ENCODE measurements at regions not wholly inside any gene's neighbourhood (a gene's known extent, or its start where the extent isn't known, plus 50 kb on each side); places are given as distances from the start of the nearest gene placed in this dataset.

DNA sequence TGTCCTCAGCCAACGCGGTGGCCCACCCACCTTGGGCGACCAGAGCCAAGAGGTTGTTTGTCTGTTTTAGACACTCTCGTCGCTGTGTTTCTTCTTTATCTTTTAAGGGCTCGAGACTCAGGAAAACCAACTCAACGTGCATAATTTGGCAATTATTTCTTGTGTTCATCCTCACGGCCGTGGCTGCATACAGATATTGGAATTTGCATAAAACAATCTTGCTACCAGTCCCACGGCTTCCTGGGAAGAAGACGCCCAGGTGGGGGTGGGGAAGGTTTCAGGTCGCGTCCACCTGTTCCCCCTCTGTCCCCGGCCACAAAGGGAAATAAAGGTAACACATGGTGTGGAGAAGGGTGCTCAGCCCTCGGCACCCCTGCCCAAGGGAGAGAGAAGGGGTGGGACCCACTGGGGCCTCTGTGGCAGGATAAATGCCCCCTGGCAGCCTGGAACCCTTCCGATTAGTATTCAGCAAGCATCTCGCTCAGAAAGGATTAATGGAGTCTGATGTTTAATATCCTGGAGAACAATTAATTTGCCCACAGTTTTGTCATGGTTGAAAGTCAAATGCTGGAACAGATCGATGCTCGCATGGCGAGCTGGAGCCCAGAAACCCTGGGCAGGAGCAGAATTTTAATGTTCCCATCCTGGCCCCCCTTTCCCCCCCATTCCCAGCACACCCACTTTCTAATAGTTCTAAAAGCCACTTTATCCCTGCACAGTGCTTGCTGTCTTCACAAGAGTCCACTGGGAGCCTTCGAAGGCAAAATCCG is 359.7 kb downstream of the MN1 start:
- Histone ChIP-seq H4K20me1 (ENCODE audit: control insufficient read depth, insufficient read depth, low read length, poor library complexity, severe bottlenecking) (no peaks in the 10 kb centered on the region), H3K9ac (ENCODE audit: low read length) (no peak overlapping the region), H3K27me3 (replicated peaks in 1 of 4; ENCODE audit: control extremely low read depth in 1 of 4, control insufficient read depth in 3 of 4, insufficient read depth in 4 of 4, low read length in 3 of 4) (peaks cover 0 to 5% (median 0%) of the 10 kb centered on the region in 4 experiments), H3K4me3 (ENCODE audit: control extremely low read depth in 1 of 5, extremely low read depth in 1 of 5, insufficient read depth in 1 of 5, low read depth in 2 of 5, low read length in 4 of 5) (no peak overlapping the region), H3K4me1 (ENCODE audit: control insufficient read depth in 2 of 2, insufficient read depth in 2 of 2, low read length in 2 of 2) (no peaks in the 10 kb centered on the region), H3K79me2 (ENCODE audit: control insufficient read depth, insufficient read depth, low read length) (no peaks in the 10 kb centered on the region), H3K4me2 (replicated peaks; ENCODE audit: low read depth, low read length, poor library complexity, severe bottlenecking) (no peak overlapping the region), H3K9me3 (ENCODE audit: control extremely low read depth in 1 of 3, control insufficient read depth in 2 of 3, insufficient read depth in 1 of 3, low read length in 2 of 3) (peaks cover 0 to 5% (median 0%) of the 10 kb centered on the region in 3 donors), H3K36me3 (replicated peaks in 1 of 2; ENCODE audit: control extremely low read depth in 1 of 2, control insufficient read depth in 1 of 2, extremely low read depth in 1 of 2, insufficient read depth in 2 of 2, low read length in 1 of 2) (no peaks in the 10 kb centered on the region), H2AFZ (ENCODE audit: insufficient read depth, low read depth, low read length, poor library complexity, severe bottlenecking) (no peak overlapping the region), H3K27ac (ENCODE audit: low read length in 2 of 2) (no peak overlapping the region)
- ATAC-seq (ENCODE audit: low read depth) (no peak), DNase-seq (no peak)
- Mint-ChIP-seq H3K4me1 (no peaks in the 10 kb centered on the region), H3K27me3 (peaks cover 3% of the 10 kb centered on the region), H3K27ac (no peak overlapping the region), H3K9me3 (ENCODE audit: insufficient read depth) (no peaks in the 10 kb centered on the region), H3K4me3 (no peak overlapping the region)
- TF ChIP-seq, protein P1, sequence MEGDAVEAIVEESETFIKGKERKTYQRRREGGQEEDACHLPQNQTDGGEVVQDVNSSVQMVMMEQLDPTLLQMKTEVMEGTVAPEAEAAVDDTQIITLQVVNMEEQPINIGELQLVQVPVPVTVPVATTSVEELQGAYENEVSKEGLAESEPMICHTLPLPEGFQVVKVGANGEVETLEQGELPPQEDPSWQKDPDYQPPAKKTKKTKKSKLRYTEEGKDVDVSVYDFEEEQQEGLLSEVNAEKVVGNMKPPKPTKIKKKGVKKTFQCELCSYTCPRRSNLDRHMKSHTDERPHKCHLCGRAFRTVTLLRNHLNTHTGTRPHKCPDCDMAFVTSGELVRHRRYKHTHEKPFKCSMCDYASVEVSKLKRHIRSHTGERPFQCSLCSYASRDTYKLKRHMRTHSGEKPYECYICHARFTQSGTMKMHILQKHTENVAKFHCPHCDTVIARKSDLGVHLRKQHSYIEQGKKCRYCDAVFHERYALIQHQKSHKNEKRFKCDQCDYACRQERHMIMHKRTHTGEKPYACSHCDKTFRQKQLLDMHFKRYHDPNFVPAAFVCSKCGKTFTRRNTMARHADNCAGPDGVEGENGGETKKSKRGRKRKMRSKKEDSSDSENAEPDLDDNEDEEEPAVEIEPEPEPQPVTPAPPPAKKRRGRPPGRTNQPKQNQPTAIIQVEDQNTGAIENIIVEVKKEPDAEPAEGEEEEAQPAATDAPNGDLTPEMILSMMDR (IDR thresholded peaks at IDR 0.05): no peak
- no peak for TF ChIP-seq EZH2 (IDR thresholded peaks at IDR 0.05; ENCODE audit: borderline replicate concordance, insufficient read depth, low read depth, low read length, poor library complexity, severe bottlenecking)
- intact Hi-C loops (cut with micrococcal nuclease): no loop called here
- ChIA-PET POLR2A (no interaction called here), CTCF (no interaction called here)
- 93% methylated on average over 16 of the region's 22 CpGs for WGBS (ENCODE audit: insufficient coverage)

DNA sequence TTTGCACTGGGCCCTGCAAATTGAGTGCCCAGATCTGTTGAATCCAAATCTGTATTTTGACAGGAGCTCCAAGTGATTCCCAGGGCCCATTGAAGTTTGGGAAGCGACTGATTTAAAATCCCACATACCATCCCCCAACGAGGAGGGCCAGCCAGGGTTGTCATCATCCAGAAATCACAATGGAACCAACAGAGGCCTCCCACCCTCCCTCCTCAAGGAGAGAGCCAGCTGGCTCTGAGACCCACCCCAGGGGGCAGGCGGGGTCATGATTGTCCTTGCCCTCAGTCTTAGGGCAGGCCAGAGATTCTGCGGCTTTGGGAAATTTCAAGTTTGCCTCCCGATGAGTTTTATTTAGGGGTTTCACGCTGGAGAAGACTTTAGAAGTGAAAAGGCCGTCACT is 358.2 kb downstream of the MN1 start:
- Histone ChIP-seq H3K4me3 (ENCODE audit: control extremely low read depth in 1 of 5, extremely low read depth in 1 of 5, insufficient read depth in 1 of 5, low read depth in 2 of 5, low read length in 4 of 5) (no peak overlapping the region), H3K79me2 (ENCODE audit: control insufficient read depth, insufficient read depth, low read length) (no peaks in the 10 kb centered on the region), H3K27me3 (replicated peaks in 1 of 4; ENCODE audit: control extremely low read depth in 1 of 4, control insufficient read depth in 3 of 4, insufficient read depth in 4 of 4, low read length in 3 of 4) (peaks cover 0 to 5% (median 0%) of the 10 kb centered on the region in 4 experiments), H3K4me2 (replicated peaks; ENCODE audit: low read depth, low read length, poor library complexity, severe bottlenecking) (no peak overlapping the region), H4K20me1 (ENCODE audit: control insufficient read depth, insufficient read depth, low read length, poor library complexity, severe bottlenecking) (no peaks in the 10 kb centered on the region), H3K9me3 (ENCODE audit: control extremely low read depth in 1 of 3, control insufficient read depth in 2 of 3, insufficient read depth in 1 of 3, low read length in 2 of 3) (no peaks in the 10 kb centered on the region), H3K9ac (ENCODE audit: low read length) (no peak overlapping the region), H3K36me3 (replicated peaks in 1 of 2; ENCODE audit: control extremely low read depth in 1 of 2, control insufficient read depth in 1 of 2, extremely low read depth in 1 of 2, insufficient read depth in 2 of 2, low read length in 1 of 2) (no peaks in the 10 kb centered on the region), H3K27ac (ENCODE audit: low read length in 2 of 2) (no peak overlapping the region), H2AFZ (ENCODE audit: insufficient read depth, low read depth, low read length, poor library complexity, severe bottlenecking) (no peak overlapping the region), H3K4me1 (ENCODE audit: control insufficient read depth in 2 of 2, insufficient read depth in 2 of 2, low read length in 2 of 2) (no peaks in the 10 kb centered on the region)
- ChIA-PET CTCF (no interaction called here), POLR2A (no interaction called here)
- intact Hi-C loops (cut with micrococcal nuclease): no loop called here
- Mint-ChIP-seq H3K27ac (no peak overlapping the region), H3K9me3 (ENCODE audit: insufficient read depth) (no peaks in the 10 kb centered on the region), H3K4me3 (no peak overlapping the region), H3K27me3 (peaks cover 3% of the 10 kb centered on the region), H3K4me1 (no peaks in the 10 kb centered on the region)
- DNase-seq: no peak
- WGBS (ENCODE audit: insufficient coverage): 90% methylated on average over 7 of the region's 7 CpGs
- ATAC-seq (ENCODE audit: low read depth): no peak
- TF ChIP-seq, protein P1 (IDR thresholded peaks at IDR 0.05): no peak
- TF ChIP-seq EZH2 (IDR thresholded peaks at IDR 0.05; ENCODE audit: borderline replicate concordance, insufficient read depth, low read depth, low read length, poor library complexity, severe bottlenecking): no peak
